ENCODE measurements at regions not wholly inside any gene's neighbourhood (a gene's known extent, or its start where the extent isn't known, plus 50 kb on each side); places are given as distances from the start of the nearest gene placed in this dataset.

DNA sequence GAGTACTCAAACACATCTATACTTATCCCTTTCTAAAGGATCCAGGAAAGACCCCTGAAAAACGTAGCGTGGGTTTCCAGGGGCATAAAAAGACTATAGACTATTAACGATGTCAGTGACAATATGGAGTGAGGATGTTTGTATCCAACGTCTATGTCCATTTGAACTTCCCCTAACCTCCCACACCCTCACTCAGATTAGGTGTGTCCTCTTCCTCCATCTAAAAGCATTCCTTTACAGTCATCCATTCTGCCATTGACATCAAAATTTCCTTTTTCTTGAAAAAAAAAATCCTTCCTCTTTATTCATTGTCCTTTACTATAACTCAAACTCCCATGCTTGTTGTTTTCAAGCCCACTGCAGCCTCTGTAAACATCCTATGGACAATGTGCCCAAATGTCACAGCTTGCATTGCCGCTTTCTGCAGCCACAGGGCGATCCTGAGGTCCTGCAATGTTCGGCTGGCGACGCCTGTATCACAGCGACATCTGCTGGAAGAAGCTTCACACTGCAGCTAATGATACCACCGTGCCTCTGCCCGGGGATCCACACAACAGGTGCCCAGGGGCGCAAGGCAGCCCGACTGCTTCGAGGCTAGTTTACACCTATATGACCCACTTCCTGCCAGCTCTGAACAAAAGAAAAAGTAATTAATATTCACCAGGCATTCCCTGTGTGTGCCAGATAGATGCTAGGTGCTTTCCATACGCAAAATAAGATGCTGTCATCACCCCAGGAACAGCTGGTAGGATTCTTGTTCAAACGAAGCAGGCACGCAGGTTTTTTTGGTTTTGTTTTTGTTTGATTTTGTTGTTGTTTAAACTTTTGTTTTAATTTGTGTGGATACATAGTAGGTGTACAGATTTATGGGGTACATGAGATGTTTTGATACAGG is 267.9 kb upstream of the GHITM start:
- no peak for TF ChIP-seq EZH2 (IDR thresholded peaks at IDR 0.05; ENCODE audit: low read length, unreplicated experiment)
- TF ChIP-seq, protein P1, sequence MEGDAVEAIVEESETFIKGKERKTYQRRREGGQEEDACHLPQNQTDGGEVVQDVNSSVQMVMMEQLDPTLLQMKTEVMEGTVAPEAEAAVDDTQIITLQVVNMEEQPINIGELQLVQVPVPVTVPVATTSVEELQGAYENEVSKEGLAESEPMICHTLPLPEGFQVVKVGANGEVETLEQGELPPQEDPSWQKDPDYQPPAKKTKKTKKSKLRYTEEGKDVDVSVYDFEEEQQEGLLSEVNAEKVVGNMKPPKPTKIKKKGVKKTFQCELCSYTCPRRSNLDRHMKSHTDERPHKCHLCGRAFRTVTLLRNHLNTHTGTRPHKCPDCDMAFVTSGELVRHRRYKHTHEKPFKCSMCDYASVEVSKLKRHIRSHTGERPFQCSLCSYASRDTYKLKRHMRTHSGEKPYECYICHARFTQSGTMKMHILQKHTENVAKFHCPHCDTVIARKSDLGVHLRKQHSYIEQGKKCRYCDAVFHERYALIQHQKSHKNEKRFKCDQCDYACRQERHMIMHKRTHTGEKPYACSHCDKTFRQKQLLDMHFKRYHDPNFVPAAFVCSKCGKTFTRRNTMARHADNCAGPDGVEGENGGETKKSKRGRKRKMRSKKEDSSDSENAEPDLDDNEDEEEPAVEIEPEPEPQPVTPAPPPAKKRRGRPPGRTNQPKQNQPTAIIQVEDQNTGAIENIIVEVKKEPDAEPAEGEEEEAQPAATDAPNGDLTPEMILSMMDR (conservative IDR thresholded peaks at IDR 0.05; ENCODE audit: low read depth, low read length) = peak; percentile 84

Data from PC-3 (cell line).